ENCODE measurements at regions not wholly inside any gene's neighbourhood (a gene's known extent, or its start where the extent isn't known, plus 50 kb on each side); places are given as distances from the start of the nearest gene placed in this dataset.

GRCh38 chr6:163671791-163672190, 257.3 kb downstream of the QKI start:
- TF ChIP-seq, protein P1, sequence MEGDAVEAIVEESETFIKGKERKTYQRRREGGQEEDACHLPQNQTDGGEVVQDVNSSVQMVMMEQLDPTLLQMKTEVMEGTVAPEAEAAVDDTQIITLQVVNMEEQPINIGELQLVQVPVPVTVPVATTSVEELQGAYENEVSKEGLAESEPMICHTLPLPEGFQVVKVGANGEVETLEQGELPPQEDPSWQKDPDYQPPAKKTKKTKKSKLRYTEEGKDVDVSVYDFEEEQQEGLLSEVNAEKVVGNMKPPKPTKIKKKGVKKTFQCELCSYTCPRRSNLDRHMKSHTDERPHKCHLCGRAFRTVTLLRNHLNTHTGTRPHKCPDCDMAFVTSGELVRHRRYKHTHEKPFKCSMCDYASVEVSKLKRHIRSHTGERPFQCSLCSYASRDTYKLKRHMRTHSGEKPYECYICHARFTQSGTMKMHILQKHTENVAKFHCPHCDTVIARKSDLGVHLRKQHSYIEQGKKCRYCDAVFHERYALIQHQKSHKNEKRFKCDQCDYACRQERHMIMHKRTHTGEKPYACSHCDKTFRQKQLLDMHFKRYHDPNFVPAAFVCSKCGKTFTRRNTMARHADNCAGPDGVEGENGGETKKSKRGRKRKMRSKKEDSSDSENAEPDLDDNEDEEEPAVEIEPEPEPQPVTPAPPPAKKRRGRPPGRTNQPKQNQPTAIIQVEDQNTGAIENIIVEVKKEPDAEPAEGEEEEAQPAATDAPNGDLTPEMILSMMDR (IDR thresholded peaks at IDR 0.05; ENCODE audit: low read depth, low read length, poor library complexity, severe bottlenecking): no peak
- TF ChIP-seq EZH2phosphoT487 (IDR thresholded peaks at IDR 0.05; ENCODE audit: borderline replicate concordance, low read length): no peak
